K562 (cell line): ENCODE measurements at regions not wholly inside any gene's neighbourhood (a gene's known extent, or its start where the extent isn't known, plus 50 kb on each side); places are given as distances from the start of the nearest gene placed in this dataset.

ENCODE experiments used
- ATAC-seq: fragments of 200-7000 bp; cut with Tn5 transposase; 3 replicates; pipeline ENCODE4 v1.9.1; 2020; ENCODE audit warnings: moderate library complexity
- BruUV-seq: library from RNA; stranded (reverse); fragments of 400-500 nt; replicated peaks from 2 replicates; lab custom pipeline; 2021; lab: Mats Ljungman, UMichigan
- CTCF ChIA-PET: fragments of 300-600 bp; formaldehyde crosslinking; extraction: SDS; loops from one replicate; lab custom pipeline; 2021; ENCODE audit warnings: low intra/inter-chr PET ratio; lab: Yijun Ruan, JAX
- POLR2A ChIA-PET: fragments of 300-600, 350-650 bp; sonication (Branson Sonifier 250); formaldehyde crosslinking; extraction: SDS; loops from one replicate; lab custom pipeline; 2021; ENCODE audit warnings: antibody characterized with exemption, inconsistent platforms; lab: Yijun Ruan, JAX
- DNase-seq, 4 experiments: peaks; one replicate each; pipeline versions ENCODE4 v3.0.0 to v3.0.0-alpha.2; 2011 to 2018; ENCODE audit warnings: low spot score in 3 of 4, mixed read lengths in 3 of 4; ENCODE audit errors: extremely low read depth in 1 of 4
- FAIRE-seq: peaks from 2 replicates; lab custom pipeline; 2011; peaks lifted over from hg19 to GRCh38; lab: Jason Lieb, UNC
- H2AFZ ChIP-seq: 2 replicates; pipeline ENCODE4 v1.6.0; 2011; ENCODE audit warnings: low read depth, low read length, control low read depth, inconsistent platforms
- H3K27ac ChIP-seq: fragments of 200-600 bp; 3 replicates; pipeline ENCODE4 v1.8.0; 2011; ENCODE audit warnings: low read depth, mild to moderate bottlenecking, control low read depth, inconsistent platforms, low read length, moderate library complexity, mixed read lengths; ENCODE audit errors: extremely low read depth
- H3K27me3 ChIP-seq, 2 experiments: fragments of 300-600 bp in 1 of 2; 2 replicates in 1 of 2; 3 replicates in 1 of 2; pipeline versions ENCODE4 v1.6.0 to v1.8.0; 2011; ENCODE audit warnings: inconsistent platforms in 2 of 2, low read length in 2 of 2, mild to moderate bottlenecking in 1 of 2, mixed read lengths in 1 of 2, moderate library complexity in 1 of 2; ENCODE audit not compliant: control insufficient read depth in 2 of 2, insufficient read depth in 2 of 2
- H3K36me3 ChIP-seq: fragments of 300-600 bp; 3 replicates; pipeline ENCODE4 v1.8.0; 2011; ENCODE audit warnings: mild to moderate bottlenecking, low read length, inconsistent platforms; ENCODE audit not compliant: control insufficient read depth, insufficient read depth
- H3K4me1 ChIP-seq, 2 experiments: fragments of 200-600 bp in 1 of 2; replicated peaks in 1 of 2; 2 replicates in 1 of 2; 3 replicates in 1 of 2; pipeline versions ENCODE4 v1.5.1 to v1.8.0; 2011; ENCODE audit warnings: inconsistent platforms in 2 of 2, low read length in 2 of 2, mild to moderate bottlenecking in 1 of 2, mixed read lengths in 1 of 2, moderate library complexity in 1 of 2; ENCODE audit not compliant: control insufficient read depth in 2 of 2, insufficient read depth in 2 of 2
- H3K4me2 ChIP-seq: 2 replicates; pipeline ENCODE4 v1.6.1; 2011; ENCODE audit warnings: low read length, control low read depth, inconsistent platforms, mixed read lengths; ENCODE audit not compliant: insufficient read depth
- H3K4me3 ChIP-seq: fragments of 200-600 bp; sonication (generic), shearing (Covaris generic); 2 replicates; pipeline ENCODE4 v1.5.1; 2016; ENCODE audit warnings: control low read depth, inconsistent platforms
- H3K79me2 ChIP-seq: fragments of 200-600 bp; 3 replicates; pipeline ENCODE4 v1.8.0; 2011; ENCODE audit warnings: low read length, inconsistent platforms; ENCODE audit not compliant: control insufficient read depth, insufficient read depth
- H3K9ac ChIP-seq, 2 experiments: 2 replicates each; pipeline versions ENCODE4 v1.6.0 to v1.6.1; 2011; ENCODE audit warnings: low read depth in 2 of 2, low read length in 2 of 2, control low read depth in 1 of 2, inconsistent platforms in 1 of 2, mild to moderate bottlenecking in 1 of 2, mixed read lengths in 1 of 2; ENCODE audit not compliant: insufficient read depth in 1 of 2
- H3K9me1 ChIP-seq: one replicate; pipeline ENCODE4 v1.6.0; 2011; ENCODE audit warnings: inconsistent platforms, mild to moderate bottlenecking, low read length, moderate library complexity; ENCODE audit not compliant: control insufficient read depth, insufficient read depth
- H3K9me3 ChIP-seq: replicated peaks from 2 replicates; pipeline ENCODE4 v1.5.1; 2011; ENCODE audit warnings: low read depth, low read length, inconsistent platforms; ENCODE audit not compliant: control insufficient read depth, insufficient read depth
- H4K20me1 ChIP-seq: replicated peaks from 2 replicates; pipeline ENCODE4 v1.6.1; 2011; ENCODE audit warnings: low read length, inconsistent platforms, mixed read lengths; ENCODE audit not compliant: control insufficient read depth, insufficient read depth
- BRCA1 ChIP-seq, 2 experiments: fragments of 450-650 bp in 1 of 2; sonication (generic) in 1 of 2; formaldehyde crosslinking in 1 of 2; IDR thresholded peaks; 2 replicates each; pipeline versions ENCODE4 v1.5.0 to v1.6.1; 2017 to 2020; ENCODE audit warnings: mild to moderate bottlenecking in 1 of 2, missing genetic modification reagents in 1 of 2
- ELK1 ChIP-seq: sonication (generic); formaldehyde crosslinking; IDR thresholded peaks from 2 replicates; pipeline ENCODE4 v1.8.1; 2022; ENCODE audit warnings: missing genetic modification reagents
- FOXJ3 ChIP-seq: sonication (generic); formaldehyde crosslinking; IDR thresholded peaks from 2 replicates; pipeline ENCODE4 v1.4.0; 2020; ENCODE audit warnings: mild to moderate bottlenecking, missing genetic modification reagents
- HMG20A ChIP-seq: fragments of 450-650 bp; formaldehyde crosslinking; conservative IDR thresholded peaks from 2 replicates; pipeline ENCODE4 v1.4.0; 2020; ENCODE audit warnings: mild to moderate bottlenecking, mixed read lengths
- ILK ChIP-seq: fragments of 450-650 bp; IDR thresholded peaks from 2 replicates; pipeline ENCODE4 v1.6.1; 2016; ENCODE audit warnings: missing genetic modification characterization, low read depth, mild to moderate bottlenecking, missing compliant biosample characterization, moderate library complexity, borderline replicate concordance
- KAT2B ChIP-seq: IDR thresholded peaks from one replicate; pipeline ENCODE4 v1.6.1; 2012; ENCODE audit warnings: low read depth, mild to moderate bottlenecking, control low read depth, inconsistent platforms, low read length, moderate library complexity
- L3MBTL2 ChIP-seq: fragments of 450-650 bp; IDR thresholded peaks from 2 replicates; pipeline ENCODE4 v1.6.1; 2016; ENCODE audit warnings: mild to moderate bottlenecking, moderate library complexity
- MYBL2 ChIP-seq, 2 experiments: fragments of 450-650 bp in 1 of 2; sonication (generic) in 1 of 2; formaldehyde crosslinking in 1 of 2; IDR thresholded peaks; 2 replicates each; pipeline versions ENCODE4 v1.6.1 to v1.8.1; 2017 to 2022; ENCODE audit warnings: borderline replicate concordance in 1 of 2, inconsistent platforms in 1 of 2, low read depth in 1 of 2, mild to moderate bottlenecking in 1 of 2, missing genetic modification reagents in 1 of 2, moderate library complexity in 1 of 2
- NFE2 ChIP-seq: IDR thresholded peaks from 2 replicates; pipeline ENCODE4 v1.6.1; 2014; ENCODE audit warnings: antibody characterized with exemption, low read depth
- NR0B1 ChIP-seq: fragments of 450-650 bp; IDR thresholded peaks from one replicate; pipeline ENCODE4 v1.6.1; 2018; ENCODE audit warnings: mild to moderate bottlenecking, moderate library complexity; ENCODE audit not compliant: partially characterized antibody
- PHF20 ChIP-seq: fragments of 450-650 bp; IDR thresholded peaks from 2 replicates; pipeline ENCODE4 v1.6.1; 2018; ENCODE audit not compliant: partially characterized antibody
- SUPT5H ChIP-seq: fragments of 450-650 bp; IDR thresholded peaks from 2 replicates; pipeline ENCODE4 v1.6.1; 2016
- YBX1 ChIP-seq: fragments of 450-650 bp; IDR thresholded peaks from 2 replicates; pipeline ENCODE4 v1.7.1; 2016; ENCODE audit warnings: mild to moderate bottlenecking
- ZBTB12 ChIP-seq: fragments of 250-450 bp; sonication (Bioruptor Pico); IDR thresholded peaks from 2 replicates; pipeline ENCODE4 v1.4.0; 2020
- ZNF124 ChIP-seq: sonication (generic); formaldehyde crosslinking; IDR thresholded peaks from 2 replicates; pipeline ENCODE4 v1.8.1; 2022; ENCODE audit warnings: missing genetic modification reagents
- ZNF354B ChIP-seq: fragments of 250-450 bp; sonication (Bioruptor Pico); IDR thresholded peaks from 2 replicates; pipeline ENCODE4 v1.4.0; 2020
- ZNF57 ChIP-seq: fragments of 450-650 bp; formaldehyde crosslinking; IDR thresholded peaks from 2 replicates; pipeline ENCODE4 v1.4.0; 2020; ENCODE audit warnings: mild to moderate bottlenecking, moderate library complexity
- ZNF77 ChIP-seq: fragments of 250-450 bp; sonication (Bioruptor Pico); IDR thresholded peaks from 2 replicates; pipeline ENCODE4 v1.5.0; 2020
- ZNF778 ChIP-seq: fragments of 450-650 bp; formaldehyde crosslinking; IDR thresholded peaks from 2 replicates; pipeline ENCODE4 v1.4.0; 2020; ENCODE audit warnings: mild to moderate bottlenecking, moderate library complexity
- WGBS: fragments of 100-300 bp; shearing (Covaris generic); methylation state at CpG from one replicate; pipeline ENCODE4 v1.1.6; 2016; ENCODE audit warnings: low coverage, mixed read lengths; ENCODE audit not compliant: insufficient coverage; ENCODE audit errors: missing lambda C conversion rate; 5-methylcytosine and 5-hydroxymethylcytosine counted together
- in situ Hi-C: fragments of 300-500 bp; cut with MboI; formaldehyde crosslinking; loops from 4 replicates; pipeline ENCODE4 v1.15.0; 2018; ENCODE audit warnings: inconsistent platforms, mixed read lengths
- intact Hi-C: fragments of 100-400 bp; cut with micrococcal nuclease; formaldehyde crosslinking; loops from 2 replicates; pipeline ENCODE4 v1.14.2; 2022
- TF ChIP-seq, protein P1 (sequence below), 2 experiments: IDR thresholded peaks; 2 replicates each; pipeline ENCODE4 v1.6.1; 2011; ENCODE audit warnings: borderline replicate concordance in 1 of 2, control low read depth in 1 of 2, low read depth in 1 of 2, low read length in 1 of 2, mild to moderate bottlenecking in 1 of 2, mixed read lengths in 1 of 2, moderate library complexity in 1 of 2; ENCODE audit not compliant: insufficient read depth in 1 of 2, insufficient read length in 1 of 2, poor library complexity in 1 of 2, severe bottlenecking in 1 of 2; ENCODE audit errors: extremely low read depth in 1 of 2

DNA sequence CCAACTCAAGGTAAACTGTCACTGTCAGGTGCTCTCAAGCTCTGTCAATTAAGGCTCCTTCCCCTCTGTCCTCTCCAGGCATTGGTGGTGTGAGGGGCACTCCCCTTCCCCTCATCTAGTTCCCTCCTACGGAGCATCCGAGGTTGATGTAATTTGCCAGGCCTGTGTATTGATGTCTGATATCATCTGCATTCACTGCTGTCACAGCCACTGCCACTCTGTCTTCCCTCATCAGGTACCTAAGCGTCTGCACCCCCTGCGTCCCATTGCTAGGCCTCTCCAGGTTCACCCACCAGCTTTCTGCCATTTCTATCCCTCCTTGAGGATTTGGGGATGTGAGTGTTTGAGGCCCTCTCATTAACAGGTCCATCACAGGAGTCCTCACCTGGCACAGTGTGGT is 50.0 kb upstream of the SYT13 start:
- Histone ChIP-seq H3K4me1 (peaks cover 0 to 5% of the 10 kb centered on the region in 2 experiments; a peak in 2 of 5 replicates), H3K79me2 (no peaks in the 10 kb centered on the region), H2AFZ (no peak overlapping the region), H3K27ac (no peak overlapping the region), H3K4me3 (no peak overlapping the region), H3K27me3 (peaks cover 3 to 18% of the 10 kb centered on the region in 2 experiments; a peak in 3 of 5 replicates), H3K36me3 (no peaks in the 10 kb centered on the region), H3K9me1 (no peaks in the 10 kb centered on the region), H4K20me1 (no peaks in the 10 kb centered on the region; the same call in 1 of the 2 replicates), H3K9me3 (no peaks in the 10 kb centered on the region), H3K4me2 (no peak overlapping the region), H3K9ac (no peak overlapping the region)
- intact Hi-C loops (loop anchor here (10.0 kb wide), 1 partner anchor 121 kb away; no protein-coding TSS in a partner anchor), in situ Hi-C loops (no loop called here)
- ATAC-seq (no peak), FAIRE-seq (no peak), DNase-seq (no peak)
- TF ChIP-seq ZNF77 (CRISPR knock-in tag) (no peak), HMG20A (no peak), MYBL2 (IDR thresholded peaks at IDR 0.05; ENCODE audit: low read depth) (no peak), MYBL2 (CRISPR knock-in tag; IDR thresholded peaks at IDR 0.05; ENCODE audit: borderline replicate concordance) (no peak), ELK1 (CRISPR knock-in tag) (no peak), ZNF354B (CRISPR knock-in tag) (no peak), ILK (tag) (no peak), NFE2 (no peak), ZNF57 (CRISPR knock-in tag) (no peak), SUPT5H (no peak), NR0B1 (no peak), YBX1 (no peak), KAT2B (no peak), L3MBTL2 (no peak), PHF20 (no peak), ZBTB12 (CRISPR knock-in tag) (no peak), FOXJ3 (CRISPR knock-in tag) (no peak), ZNF124 (CRISPR knock-in tag) (no peak), BRCA1 (IDR thresholded peaks at IDR 0.05) (no peak), BRCA1 (CRISPR knock-in tag; IDR thresholded peaks at IDR 0.05) (no peak), ZNF778 (CRISPR knock-in tag) (no peak)
- TF ChIP-seq, protein P1, sequence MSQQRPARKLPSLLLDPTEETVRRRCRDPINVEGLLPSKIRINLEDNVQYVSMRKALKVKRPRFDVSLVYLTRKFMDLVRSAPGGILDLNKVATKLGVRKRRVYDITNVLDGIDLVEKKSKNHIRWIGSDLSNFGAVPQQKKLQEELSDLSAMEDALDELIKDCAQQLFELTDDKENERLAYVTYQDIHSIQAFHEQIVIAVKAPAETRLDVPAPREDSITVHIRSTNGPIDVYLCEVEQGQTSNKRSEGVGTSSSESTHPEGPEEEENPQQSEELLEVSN (IDR thresholded peaks at IDR 0.05; ENCODE audit: borderline replicate concordance in 1 of 2, extremely low read depth in 1 of 2, insufficient read depth in 1 of 2, insufficient read length in 1 of 2, low read depth in 1 of 2, low read length in 1 of 2, poor library complexity in 1 of 2, severe bottlenecking in 1 of 2) = no peak
- CTCF ChIA-PET = no interaction called here
- 3% methylated on average over 4 of the region's 4 CpGs for WGBS
- no TSS peak for BruUV-seq
- POLR2A ChIA-PET = interaction anchor here (0.7 kb wide), 1 partner anchor 347 kb away, joined by 3 read pairs; no protein-coding TSS in a partner anchor
